Gastrocnemius medialis (tissue), 4 donors: ENCODE measurements at regions not wholly inside any gene's neighbourhood (a gene's known extent, or its start where the extent isn't known, plus 50 kb on each side); places are given as distances from the start of the nearest gene placed in this dataset.

Source experiments
- POLR2A ChIP-seq, 2 donors: fragments of 450-650 bp; IDR thresholded peaks; one replicate each; pipeline ENCODE4 v1.6.1; 2017; ENCODE audit warnings: antibody characterized with exemption in 2 of 2, mild to moderate bottlenecking in 2 of 2, moderate library complexity in 2 of 2
- TF ChIP-seq, protein P1 (sequence below), 5 experiments: fragments of 450-650 bp in 3 of 5; fragments of 200-600 bp in 2 of 5; sonication (generic) in 2 of 5; IDR thresholded peaks in 4 of 5; conservative IDR thresholded peaks in 1 of 5; 1 replicate in 4 of 5; 2 replicates in 1 of 5; pipeline ENCODE4 v1.5.1; 2016 to 2019; ENCODE audit warnings: antibody characterized with exemption in 5 of 5, mild to moderate bottlenecking in 3 of 5, moderate library complexity in 3 of 5

GRCh38 chr18:76613755-76614120 is 118.7 kb upstream of the ZNF516 start:
- TF ChIP-seq, protein P1, sequence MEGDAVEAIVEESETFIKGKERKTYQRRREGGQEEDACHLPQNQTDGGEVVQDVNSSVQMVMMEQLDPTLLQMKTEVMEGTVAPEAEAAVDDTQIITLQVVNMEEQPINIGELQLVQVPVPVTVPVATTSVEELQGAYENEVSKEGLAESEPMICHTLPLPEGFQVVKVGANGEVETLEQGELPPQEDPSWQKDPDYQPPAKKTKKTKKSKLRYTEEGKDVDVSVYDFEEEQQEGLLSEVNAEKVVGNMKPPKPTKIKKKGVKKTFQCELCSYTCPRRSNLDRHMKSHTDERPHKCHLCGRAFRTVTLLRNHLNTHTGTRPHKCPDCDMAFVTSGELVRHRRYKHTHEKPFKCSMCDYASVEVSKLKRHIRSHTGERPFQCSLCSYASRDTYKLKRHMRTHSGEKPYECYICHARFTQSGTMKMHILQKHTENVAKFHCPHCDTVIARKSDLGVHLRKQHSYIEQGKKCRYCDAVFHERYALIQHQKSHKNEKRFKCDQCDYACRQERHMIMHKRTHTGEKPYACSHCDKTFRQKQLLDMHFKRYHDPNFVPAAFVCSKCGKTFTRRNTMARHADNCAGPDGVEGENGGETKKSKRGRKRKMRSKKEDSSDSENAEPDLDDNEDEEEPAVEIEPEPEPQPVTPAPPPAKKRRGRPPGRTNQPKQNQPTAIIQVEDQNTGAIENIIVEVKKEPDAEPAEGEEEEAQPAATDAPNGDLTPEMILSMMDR (IDR thresholded peaks at IDR 0.05 in 4 of 5, conservative IDR thresholded peaks at IDR 0.05 in 1 of 5): no peak
- TF ChIP-seq POLR2A (IDR thresholded peaks at IDR 0.05): no peak
